Globus pallidus (tissue), 1 donor: ENCODE measurements at regions not wholly inside any gene's neighbourhood (a gene's known extent, or its start where the extent isn't known, plus 50 kb on each side); places are given as distances from the start of the nearest gene placed in this dataset.
"Not testable (repeated sequence)": the region's sequence is repeated elsewhere in the genome, so short reads cannot be mapped to it uniquely, and the experiment has no call there.

Source experiments
- DNase-seq: peaks from one replicate; pipeline ENCODE4 v3.0.0-alpha.2; 2015; ENCODE audit warnings: low spot score

GRCh38 chr16:88200896-88201185, 181.9 kb upstream of the ZNF469 start:
- DNase-seq, result no peak

DNA sequence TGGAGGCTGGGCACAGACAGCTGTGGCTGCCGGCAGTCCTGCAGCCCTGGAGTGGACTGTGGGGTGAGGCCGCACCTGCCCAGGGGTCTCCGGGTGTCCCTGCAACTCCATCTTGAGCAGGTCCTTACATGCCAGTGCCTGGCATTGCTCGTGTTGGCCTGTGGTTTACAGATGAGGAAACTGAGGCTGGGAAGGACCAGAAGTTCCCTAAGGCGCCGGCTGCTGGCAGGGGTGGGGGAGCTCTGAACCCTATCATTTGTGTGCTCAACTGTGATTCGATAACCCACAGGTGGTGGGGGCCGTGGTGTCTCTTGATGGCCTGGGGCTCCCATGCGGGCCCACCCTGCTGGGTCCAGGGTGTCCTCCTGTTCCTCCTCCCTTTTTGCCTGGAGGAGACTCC, 181.1 kb upstream of the ZNF469 start:
- not testable (repeated sequence) for DNase-seq

DNA sequence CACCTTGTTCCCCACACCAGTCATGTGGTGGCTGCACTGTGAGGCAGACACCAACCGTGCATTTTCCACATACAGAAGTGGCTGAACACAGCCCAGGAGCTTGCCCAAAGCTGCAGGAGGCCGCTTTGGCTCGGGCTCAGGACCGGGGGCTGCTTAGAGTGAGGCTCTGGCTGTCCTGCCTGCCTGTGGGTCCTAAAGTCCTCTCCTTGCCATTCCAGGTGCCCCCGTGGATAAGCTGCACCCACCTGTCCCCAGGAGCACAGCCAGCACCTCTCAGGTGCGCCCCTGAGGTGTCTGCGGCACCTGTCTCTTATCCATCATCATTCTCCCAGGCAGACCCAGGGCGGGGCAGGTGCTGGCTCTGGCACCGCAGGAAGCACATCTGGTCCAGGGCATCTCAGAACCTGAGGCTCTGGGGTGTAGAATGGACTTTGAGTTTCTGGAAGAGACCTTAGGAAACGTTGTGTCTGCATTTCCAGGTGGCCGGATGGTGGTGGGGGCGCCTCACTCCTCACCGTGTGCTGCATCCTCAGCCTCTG, 180.5 kb upstream of the ZNF469 start:
- no peak for DNase-seq

DNA sequence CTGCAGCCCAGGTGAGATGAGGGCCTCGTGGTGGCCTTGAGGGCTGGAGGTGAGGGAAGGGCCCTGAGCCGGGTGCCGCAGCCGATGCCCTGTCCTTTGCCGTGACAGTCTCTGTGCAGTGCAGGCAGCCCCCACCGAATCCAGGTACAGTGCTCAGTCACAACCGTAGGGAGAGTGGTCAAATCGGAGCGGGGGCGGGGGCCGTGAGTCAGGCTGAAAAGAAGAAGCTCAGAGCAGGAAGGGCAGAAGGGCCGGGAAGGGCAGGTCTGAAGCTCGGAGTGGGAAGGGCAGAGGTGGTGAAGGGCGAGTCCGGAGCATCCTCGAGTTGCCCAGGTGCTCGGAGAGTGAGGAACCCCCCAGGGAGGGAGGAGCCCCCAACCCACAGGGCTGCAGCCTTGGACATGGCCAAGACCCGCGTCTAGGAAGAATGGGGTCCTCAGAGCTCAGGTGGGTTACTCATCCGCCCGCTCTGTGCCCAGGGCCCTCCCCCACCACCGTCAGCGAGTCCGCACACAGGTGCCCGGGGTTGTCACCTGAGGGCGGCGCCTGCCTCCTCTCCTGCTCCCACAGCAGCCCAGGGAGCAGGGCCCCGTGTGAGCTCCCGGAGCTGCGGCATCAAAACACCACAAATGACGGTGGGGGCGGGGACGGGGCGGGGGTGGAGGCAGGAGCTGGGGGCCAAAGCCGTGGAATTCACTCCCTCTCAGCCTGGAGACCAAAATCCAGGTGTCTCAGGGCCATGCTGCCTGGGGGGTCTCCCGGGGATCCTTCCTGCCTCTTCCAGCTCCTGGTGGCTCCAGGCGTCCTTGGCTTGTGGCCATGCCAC, 179.7 kb upstream of the ZNF469 start:
- DNase-seq, result not testable (repeated sequence)

- DNase-seq, result not testable (repeated sequence)
Measured at GRCh38 chr16:88204131-88205110, 178.3 kb upstream of the ZNF469 start.

- not testable (repeated sequence) for DNase-seq
Measured at GRCh38 chr16:88205482-88205881, 177.3 kb upstream of the ZNF469 start.

DNA sequence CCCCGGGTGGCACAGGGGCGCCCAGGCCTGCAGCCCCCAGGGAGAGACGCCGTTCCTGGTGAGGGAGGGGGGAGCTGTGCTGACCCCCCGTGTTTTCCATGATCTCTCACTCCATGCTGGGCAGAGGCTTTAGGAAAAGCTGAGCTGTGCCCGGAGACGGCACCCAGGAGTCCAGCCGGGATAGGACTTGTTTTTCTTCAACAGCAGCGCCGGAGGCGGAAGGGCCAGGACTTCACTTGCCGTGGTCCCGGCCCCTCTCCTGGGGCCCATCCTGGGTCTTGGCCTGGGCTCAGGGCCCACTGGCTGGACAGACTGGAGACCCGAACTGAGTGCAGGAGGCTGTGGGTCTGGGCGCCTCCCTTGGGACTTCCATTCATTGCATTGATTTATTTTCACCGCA, 176.8 kb upstream of the ZNF469 start:
- not testable (repeated sequence) for DNase-seq

DNA sequence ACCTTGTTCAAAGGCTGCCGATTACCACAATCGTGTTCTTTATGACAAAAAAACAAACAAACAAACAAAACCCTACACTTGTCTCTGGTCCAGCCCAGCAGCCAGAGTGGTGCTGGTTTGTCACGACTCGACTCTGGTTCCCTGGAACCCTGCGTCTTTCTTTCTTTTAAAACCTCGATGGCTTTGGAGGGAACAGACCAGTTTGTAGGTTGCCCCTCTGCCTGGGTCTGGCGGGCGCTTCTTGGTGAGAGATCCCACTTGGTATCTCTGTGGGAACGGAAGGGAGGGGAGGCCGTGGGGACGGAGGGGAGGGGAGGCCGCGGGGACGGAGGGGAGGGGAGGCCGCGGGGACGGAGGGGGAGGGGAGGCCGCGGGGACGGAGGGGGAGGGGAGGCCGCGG, 176.2 kb upstream of the ZNF469 start:
- DNase-seq, result not testable (repeated sequence)

GRCh38 chr16:88208112-88208511, 174.6 kb upstream of the ZNF469 start:
- no peak for DNase-seq

DNA sequence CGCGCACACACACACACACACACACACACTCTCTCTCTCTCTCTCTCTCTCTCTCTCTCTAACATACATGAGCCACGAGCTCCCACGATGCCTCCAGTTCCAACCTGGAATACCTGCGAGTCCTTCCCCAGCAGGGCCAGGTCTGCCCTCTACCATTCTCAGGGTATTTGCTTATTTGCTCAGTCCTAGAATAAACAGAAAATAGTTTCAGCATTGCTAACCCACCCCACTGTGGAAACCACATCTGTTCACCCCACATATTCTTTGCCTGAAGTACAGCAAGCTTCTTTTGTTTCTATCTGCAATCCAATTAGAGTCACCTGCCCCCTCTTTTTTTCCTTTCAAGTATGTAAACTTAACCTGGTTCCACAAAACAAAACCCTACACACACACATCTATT, 174.0 kb upstream of the ZNF469 start:
- DNase-seq, result not testable (repeated sequence)

- not testable (repeated sequence) for DNase-seq
Measured at GRCh38 chr16:88209579-88209978, 173.2 kb upstream of the ZNF469 start.

DNA sequence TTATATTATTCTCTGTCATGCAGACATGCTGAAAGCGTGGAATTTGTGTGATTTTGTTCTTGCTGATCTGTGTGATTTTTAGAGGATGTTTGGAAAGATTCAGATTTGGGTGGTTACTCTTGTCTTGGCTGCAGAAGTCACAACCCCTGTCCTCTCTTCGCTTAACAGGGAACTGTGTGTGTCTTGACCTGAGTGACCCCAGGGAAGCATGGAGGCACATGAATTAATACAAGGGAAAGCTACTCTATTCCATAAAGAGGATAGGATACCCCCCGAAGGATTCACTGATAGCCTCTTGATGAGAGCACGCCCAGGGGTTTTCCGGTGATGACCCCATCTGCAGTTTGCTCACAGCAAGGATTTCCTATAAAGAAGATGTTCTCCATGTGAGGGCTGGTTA, 168.8 kb upstream of the ZNF469 start:
- DNase-seq, result not testable (repeated sequence)

DNA sequence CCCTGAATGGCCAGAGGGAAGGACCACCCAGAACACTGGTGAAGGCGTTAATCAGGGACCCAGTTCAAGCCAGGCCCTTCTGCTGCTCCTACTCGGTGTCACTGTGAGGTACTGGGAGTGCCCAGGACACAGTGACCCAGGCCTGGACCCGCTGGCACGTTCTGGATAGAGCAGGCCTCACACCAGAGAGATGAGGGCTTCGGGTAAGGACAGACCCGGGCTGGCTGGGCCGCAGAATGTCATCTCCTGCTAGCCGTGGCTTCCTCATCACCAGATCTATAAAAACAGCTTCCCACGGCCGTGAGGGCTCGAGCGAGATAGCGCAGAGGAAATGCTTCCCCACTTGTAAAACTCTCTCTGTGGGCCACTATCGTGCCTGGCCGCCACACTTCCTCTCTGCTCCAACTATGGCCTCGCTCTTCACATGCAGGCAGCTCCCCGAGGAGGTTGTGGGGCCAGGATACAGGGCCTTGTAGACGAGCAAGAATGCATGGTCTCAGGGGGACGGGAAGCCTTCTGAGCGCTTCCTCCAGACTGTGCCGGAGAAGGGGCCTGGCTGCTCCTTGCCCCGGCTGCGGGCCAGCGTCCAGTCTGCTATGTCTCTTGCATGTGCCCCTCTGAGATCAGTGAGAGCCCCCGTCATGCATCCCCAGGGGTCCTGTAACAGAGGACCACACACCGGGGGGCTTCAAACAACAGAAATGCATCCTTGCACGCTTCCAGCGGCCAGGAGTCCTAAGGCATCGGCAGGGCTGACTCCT, 161.6 kb upstream of the ZNF469 start:
- not testable (repeated sequence) for DNase-seq

- DNase-seq, result not testable (repeated sequence)
Measured at GRCh38 chr16:88223696-88224095, 159.1 kb upstream of the ZNF469 start.

- not testable (repeated sequence) for DNase-seq
Measured at GRCh38 chr16:88224131-88224898, 158.4 kb upstream of the ZNF469 start.

- DNase-seq, result not testable (repeated sequence)
Measured at GRCh38 chr16:88225640-88226230, 157.0 kb upstream of the ZNF469 start.

DNA sequence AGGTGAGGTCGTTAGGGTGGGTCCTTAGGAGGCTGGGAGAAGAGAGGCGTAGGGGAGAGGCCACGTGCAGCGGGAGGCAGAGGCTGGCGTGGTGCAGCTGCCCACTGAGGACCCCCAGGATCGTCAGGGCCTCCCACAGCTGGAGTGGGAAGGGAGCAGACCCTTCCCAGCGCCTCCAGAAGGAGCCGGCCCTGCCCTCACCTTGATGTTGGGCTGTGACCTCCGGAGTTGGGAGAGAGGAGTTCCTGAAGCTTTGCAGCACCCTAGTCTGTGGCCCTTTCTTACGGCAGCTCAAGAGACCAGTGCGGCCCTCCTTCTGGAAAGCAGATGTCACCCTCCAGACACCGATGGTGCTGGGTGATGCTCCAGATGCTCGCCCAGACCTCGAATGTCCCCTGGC, 156.5 kb upstream of the ZNF469 start:
- DNase-seq, result not testable (repeated sequence)

DNA sequence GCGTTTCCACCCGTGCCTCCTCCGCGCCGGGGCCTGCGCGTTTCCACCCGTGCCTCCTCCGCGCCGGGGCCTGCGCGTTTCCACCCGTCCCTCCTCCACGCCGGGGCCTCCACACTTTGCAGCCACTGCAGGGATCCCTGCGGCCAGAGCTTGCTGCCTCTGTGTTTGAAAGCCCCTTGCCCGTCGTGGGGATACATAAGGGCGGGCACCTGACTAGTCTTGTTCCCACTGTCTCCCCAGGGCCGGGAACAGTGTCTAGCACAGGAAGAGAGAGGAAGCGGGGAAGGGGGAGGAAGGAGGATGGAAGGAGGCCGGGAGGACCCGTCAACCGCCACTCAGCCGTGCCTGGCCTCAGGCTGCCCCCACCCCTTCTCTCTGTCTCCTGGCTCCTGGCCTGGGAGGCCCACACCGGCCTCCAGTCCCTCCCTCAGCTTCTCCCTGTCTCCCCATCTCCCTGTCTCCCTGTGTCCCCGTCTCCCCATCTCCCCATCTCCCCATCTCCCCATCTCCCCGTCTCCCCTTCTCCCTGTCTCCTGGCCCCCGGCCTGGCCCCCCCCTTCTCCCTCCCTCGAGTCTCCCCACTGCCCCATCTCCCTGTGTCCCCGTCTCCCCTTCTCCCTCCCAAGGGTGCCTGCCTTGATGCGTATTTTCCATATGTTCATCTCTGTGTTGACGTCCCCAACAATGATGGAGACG, 155.6 kb upstream of the ZNF469 start:
- not testable (repeated sequence) for DNase-seq

GRCh38 chr16:88227722-88228482, 154.9 kb upstream of the ZNF469 start:
- not testable (repeated sequence) for DNase-seq
